Mucosa of descending colon (tissue), 3 donors: ENCODE measurements at regions not wholly inside any gene's neighbourhood (a gene's known extent, or its start where the extent isn't known, plus 50 kb on each side); places are given as distances from the start of the nearest gene placed in this dataset.

Experiments used
- ATAC-seq: fragments of 200-7000 bp; cut with Tn5 transposase; one replicate; pipeline ENCODE4 v1.9.1; 2020; ENCODE audit warnings: mild to moderate bottlenecking, moderate library complexity
- DNase-seq, 3 donors: peaks; one replicate each; pipeline ENCODE4 v3.0.0-alpha.2; 2020
- H3K36me3 ChIP-seq: fragments of 200-600 bp; one replicate; pipeline ENCODE4 v1.8.0; 2021; ENCODE audit warnings: low read depth, mild to moderate bottlenecking
- H3K4me1 ChIP-seq: fragments of 200-600 bp; one replicate; pipeline ENCODE4 v1.8.0; 2021; ENCODE audit warnings: low read depth, mild to moderate bottlenecking
- H3K4me3 ChIP-seq: fragments of 200-600 bp; one replicate; pipeline ENCODE4 v1.8.0; 2021; ENCODE audit warnings: mild to moderate bottlenecking
- H3K9me3 ChIP-seq: fragments of 200-600 bp; one replicate; pipeline ENCODE4 v1.8.0; 2021; ENCODE audit warnings: mild to moderate bottlenecking
- intact Hi-C, 2 donors: fragments of 100-400 bp; cut with DNase I in 1 of 2; cut with micrococcal nuclease in 1 of 2; formaldehyde crosslinking; loops; one replicate each; pipeline versions ENCODE4 v1.11.0 to v1.11.1; 2022; cut with DNase I, micrococcal nuclease
- TF ChIP-seq, protein P1 (sequence below): fragments of 200-600 bp; IDR thresholded peaks from one replicate; pipeline ENCODE4 v1.8.0; 2022; ENCODE audit warnings: antibody characterized with exemption, mild to moderate bottlenecking
- donor health status: DM: no; HTN: no; CAD: no; lungs with moderate emphysema.
- donor health status: DM: no; HTN: no; CAD: no.
- donor health status: DM: no; HTN: yes; CAD: no.

DNA sequence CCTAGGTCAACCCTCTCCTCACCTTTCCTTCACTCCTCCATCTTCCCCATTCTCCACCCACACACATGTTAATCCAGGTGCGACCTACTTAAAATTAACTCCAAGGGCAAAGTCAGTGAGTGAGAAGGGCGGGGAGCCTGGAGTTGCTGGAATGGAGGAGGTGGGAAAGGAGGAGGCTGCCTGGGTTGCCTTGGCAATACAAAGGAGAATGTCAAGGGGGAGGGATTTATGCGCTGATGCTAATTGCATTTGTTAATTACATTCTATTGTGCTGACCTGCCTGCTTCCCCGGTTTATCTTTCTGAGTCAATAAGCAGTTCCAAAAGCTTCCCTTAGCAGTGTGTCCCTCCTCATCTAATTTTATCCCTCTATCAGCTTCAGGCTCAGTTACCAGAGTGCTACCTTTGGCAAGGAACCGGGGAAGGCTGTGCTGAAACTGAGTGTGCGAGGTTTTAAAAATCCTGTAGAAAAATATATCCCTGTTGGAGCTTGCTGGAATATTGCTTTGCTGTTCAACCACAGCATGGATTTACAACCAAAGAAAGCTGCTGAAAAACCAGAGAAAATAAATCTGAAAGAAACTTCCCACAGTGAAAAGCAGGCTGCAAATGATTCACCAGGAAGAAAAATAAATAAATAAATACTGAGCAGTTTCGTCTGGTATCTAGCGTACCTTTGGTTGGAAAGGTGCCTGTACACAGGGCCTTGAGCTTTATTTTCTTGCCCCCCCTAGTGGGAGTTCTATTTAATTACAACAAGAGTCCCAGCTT, 113.2 kb upstream of the DGKB start:
- Histone ChIP-seq H3K36me3 (no peaks in the 10 kb centered on the region), H3K9me3 (no peaks in the 10 kb centered on the region), H3K4me3 (no peak overlapping the region), H3K4me1 (peaks cover 6% of the 10 kb centered on the region)
- peak in 2 of 3 donors; percentile 21 to 38 for DNase-seq
- TF ChIP-seq, protein P1, sequence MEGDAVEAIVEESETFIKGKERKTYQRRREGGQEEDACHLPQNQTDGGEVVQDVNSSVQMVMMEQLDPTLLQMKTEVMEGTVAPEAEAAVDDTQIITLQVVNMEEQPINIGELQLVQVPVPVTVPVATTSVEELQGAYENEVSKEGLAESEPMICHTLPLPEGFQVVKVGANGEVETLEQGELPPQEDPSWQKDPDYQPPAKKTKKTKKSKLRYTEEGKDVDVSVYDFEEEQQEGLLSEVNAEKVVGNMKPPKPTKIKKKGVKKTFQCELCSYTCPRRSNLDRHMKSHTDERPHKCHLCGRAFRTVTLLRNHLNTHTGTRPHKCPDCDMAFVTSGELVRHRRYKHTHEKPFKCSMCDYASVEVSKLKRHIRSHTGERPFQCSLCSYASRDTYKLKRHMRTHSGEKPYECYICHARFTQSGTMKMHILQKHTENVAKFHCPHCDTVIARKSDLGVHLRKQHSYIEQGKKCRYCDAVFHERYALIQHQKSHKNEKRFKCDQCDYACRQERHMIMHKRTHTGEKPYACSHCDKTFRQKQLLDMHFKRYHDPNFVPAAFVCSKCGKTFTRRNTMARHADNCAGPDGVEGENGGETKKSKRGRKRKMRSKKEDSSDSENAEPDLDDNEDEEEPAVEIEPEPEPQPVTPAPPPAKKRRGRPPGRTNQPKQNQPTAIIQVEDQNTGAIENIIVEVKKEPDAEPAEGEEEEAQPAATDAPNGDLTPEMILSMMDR, result peak; percentile 38
- intact Hi-C loops, result loop anchor here in 1 of 2 donors (10.0 kb wide), 1 partner anchor 1731 kb away; no protein-coding TSS in a partner anchor
- ATAC-seq, result peak; percentile 93

GRCh38 chr7:15012135-15012534, 109.6 kb upstream of the DGKB start:
- TF ChIP-seq, protein P1, result no peak
- intact Hi-C loops, result loop anchor here in 1 of 2 donors (10.0 kb wide), 1 partner anchor 1727 kb away; no protein-coding TSS in a partner anchor
- no peaks in the 10 kb centered on the region for H3K9me3 ChIP-seq

GRCh38 chr7:15011289-15011688, 108.7 kb upstream of the DGKB start:
- DNase-seq (no peak), ATAC-seq (no peak)
- intact Hi-C loops, result loop anchor here in 1 of 2 donors (10.0 kb wide), 1 partner anchor 1726 kb away; no protein-coding TSS in a partner anchor
- TF ChIP-seq, protein P1, result no peak
- H3K9me3 ChIP-seq, result no peaks in the 10 kb centered on the region
- H3K4me3 ChIP-seq, result no peak overlapping the region
- peaks cover 6% of the 10 kb centered on the region for H3K4me1 ChIP-seq
- no peaks in the 10 kb centered on the region for H3K36me3 ChIP-seq

More at GRCh38 chr7:15012135-15012534, 109.6 kb upstream of the DGKB start:
- no peaks in the 10 kb centered on the region for H3K36me3 ChIP-seq
- ATAC-seq, result no peak
- no peak for DNase-seq
- peaks cover 6% of the 10 kb centered on the region for H3K4me1 ChIP-seq
- no peak overlapping the region for H3K4me3 ChIP-seq

- Histone ChIP-seq H3K4me1 (no peaks in the 10 kb centered on the region), H3K9me3 (no peaks in the 10 kb centered on the region), H3K36me3 (no peaks in the 10 kb centered on the region), H3K4me3 (no peak overlapping the region)
- DNase-seq (peak in 1 of 3 donors; percentile 11), ATAC-seq (no peak)
- TF ChIP-seq, protein P1, result no peak
- intact Hi-C loops, result no loop called here
These were observed 105.0 kb upstream of the DGKB start for GRCh38 chr7:15007507-15007906.

GRCh38 chr7:15005672-15006071, 103.1 kb upstream of the DGKB start:
- TF ChIP-seq, protein P1, result no peak
- no peak for ATAC-seq

More at GRCh38 chr7:15005672-15006071, 103.1 kb upstream of the DGKB start:
- DNase-seq, result no peak
- Histone ChIP-seq H3K4me1 (no peaks in the 10 kb centered on the region), H3K4me3 (no peak overlapping the region), H3K36me3 (no peaks in the 10 kb centered on the region), H3K9me3 (no peaks in the 10 kb centered on the region)
- intact Hi-C loops, result no loop called here
